H9 (cell line): ENCODE measurements at regions not wholly inside any gene's neighbourhood (a gene's known extent, or its start where the extent isn't known, plus 50 kb on each side); places are given as distances from the start of the nearest gene placed in this dataset.

ENCODE experiments used
- DNase-seq: peaks from one replicate; pipeline ENCODE4 v3.0.0-alpha.2; 2017
- H2AFZ ChIP-seq: one replicate; pipeline ENCODE4 v1.6.1; 2013; ENCODE audit warnings: mild to moderate bottlenecking, low read length, control low read depth, moderate library complexity
- H2AK5ac ChIP-seq: 2 replicates; pipeline ENCODE4 v1.6.1; 2013; ENCODE audit warnings: low read length, control low read depth, mixed read lengths; ENCODE audit not compliant: insufficient read length
- H2BK120ac ChIP-seq: one replicate; pipeline ENCODE4 v1.6.1; 2013; ENCODE audit warnings: low read depth, mild to moderate bottlenecking, low read length, control low read depth, inconsistent platforms; ENCODE audit not compliant: poor library complexity, severe bottlenecking
- H2BK12ac ChIP-seq: 2 replicates; pipeline ENCODE4 v1.6.1; 2013; ENCODE audit warnings: low read length, control low read depth, mixed read lengths, low read depth; ENCODE audit not compliant: insufficient read length
- H2BK15ac ChIP-seq: 2 replicates; pipeline ENCODE4 v1.6.1; 2013; ENCODE audit warnings: low read depth, low read length, control low read depth
- H2BK20ac ChIP-seq: one replicate; pipeline ENCODE4 v1.6.1; 2013; ENCODE audit warnings: low read depth, mild to moderate bottlenecking, low read length, control low read depth, inconsistent platforms; ENCODE audit not compliant: poor library complexity, severe bottlenecking
- H2BK5ac ChIP-seq: 2 replicates; pipeline ENCODE4 v1.6.1; 2013; ENCODE audit warnings: low read length, control low read depth, mixed read lengths; ENCODE audit not compliant: insufficient read length
- H3K14ac ChIP-seq: 2 replicates; pipeline ENCODE4 v1.6.1; 2013; ENCODE audit warnings: low read length, control low read depth; ENCODE audit not compliant: insufficient read depth
- H3K18ac ChIP-seq: 2 replicates; pipeline ENCODE4 v1.6.1; 2013; ENCODE audit warnings: low read depth, mild to moderate bottlenecking, mixed read lengths, low read length, control low read depth; ENCODE audit not compliant: insufficient read length
- H3K23ac ChIP-seq: 2 replicates; pipeline ENCODE4 v1.6.1; 2013; ENCODE audit warnings: low read length, control low read depth, mixed read lengths, low read depth; ENCODE audit not compliant: insufficient read length
- H3K23me2 ChIP-seq: 2 replicates; pipeline ENCODE4 v1.6.1; 2013; ENCODE audit warnings: low read depth, mild to moderate bottlenecking, mixed read lengths, low read length, control low read depth; ENCODE audit not compliant: insufficient read length, poor library complexity, severe bottlenecking
- H3K27ac ChIP-seq: 2 replicates; pipeline ENCODE4 v1.5.1; 2013; ENCODE audit warnings: low read length, control low read depth, mixed read lengths, low read depth; ENCODE audit not compliant: insufficient read length
- H3K27me3 ChIP-seq: 2 replicates; pipeline ENCODE4 v1.6.1; 2013; ENCODE audit warnings: low read length, control low read depth, inconsistent platforms; ENCODE audit not compliant: insufficient read depth
- H3K4ac ChIP-seq: 2 replicates; pipeline ENCODE4 v1.6.1; 2013; ENCODE audit warnings: low read depth, mild to moderate bottlenecking, control low read depth, inconsistent platforms, low read length, moderate library complexity
- H3K4me1 ChIP-seq: 2 replicates; pipeline ENCODE4 v1.6.1; 2013; ENCODE audit warnings: low read length, control low read depth, inconsistent platforms; ENCODE audit not compliant: insufficient read depth
- H3K4me2 ChIP-seq: 2 replicates; pipeline ENCODE4 v1.6.1; 2013; ENCODE audit warnings: low read length, control low read depth, mixed read lengths; ENCODE audit not compliant: insufficient read length, insufficient read depth
- H3K56ac ChIP-seq: 2 replicates; pipeline ENCODE4 v1.6.1; 2013; ENCODE audit warnings: low read depth, mild to moderate bottlenecking, mixed read lengths, low read length, control low read depth; ENCODE audit not compliant: insufficient read length
- H3K79me1 ChIP-seq: 2 replicates; pipeline ENCODE4 v1.6.1; 2013; ENCODE audit warnings: low read depth, mild to moderate bottlenecking, moderate library complexity, low read length, control low read depth, inconsistent platforms; ENCODE audit not compliant: insufficient read depth, poor library complexity, severe bottlenecking
- H3K79me2 ChIP-seq: 2 replicates; pipeline ENCODE4 v1.6.1; 2013; ENCODE audit warnings: low read length, control low read depth, inconsistent platforms; ENCODE audit not compliant: insufficient read depth
- H3K9ac ChIP-seq: 2 replicates; pipeline ENCODE4 v1.6.1; 2013; ENCODE audit warnings: low read length, control low read depth, mixed read lengths; ENCODE audit not compliant: insufficient read length; ENCODE audit errors: extremely low read depth
- H3K9me3 ChIP-seq: one replicate; pipeline ENCODE4 v1.6.1; 2013; ENCODE audit warnings: low read depth, low read length, inconsistent platforms; ENCODE audit not compliant: control insufficient read depth
- H3T11ph ChIP-seq: one replicate; pipeline ENCODE4 v1.6.1; 2013; ENCODE audit warnings: mild to moderate bottlenecking, low read length, control low read depth, inconsistent platforms
- H4K20me1 ChIP-seq: one replicate; pipeline ENCODE4 v1.6.1; 2013; ENCODE audit not compliant: control insufficient read depth, insufficient read length, insufficient read depth
- H4K5ac ChIP-seq: 2 replicates; pipeline ENCODE4 v1.6.1; 2013; ENCODE audit warnings: low read depth, mild to moderate bottlenecking, mixed read lengths, low read length, control low read depth; ENCODE audit not compliant: insufficient read length
- H4K8ac ChIP-seq: replicated peaks from 2 replicates; pipeline ENCODE4 v1.6.1; 2013; ENCODE audit warnings: low read length, control low read depth, mixed read lengths, low read depth; ENCODE audit not compliant: insufficient read length
- H4K91ac ChIP-seq: 2 replicates; pipeline ENCODE4 v1.6.1; 2013; ENCODE audit warnings: low read depth, mild to moderate bottlenecking, moderate library complexity, mixed read lengths, low read length, control low read depth; ENCODE audit not compliant: insufficient read length
- H3K27ac Mint-ChIP-seq, 3 experiments: 2 replicates in 2 of 3; 3 replicates in 1 of 3; pipeline ENCODE4 v1.8.0; 2020 to 2021; ENCODE audit warnings: mixed read lengths in 3 of 3, mild to moderate bottlenecking in 1 of 3, moderate library complexity in 1 of 3
- H3K27me3 Mint-ChIP-seq: 2 replicates; pipeline ENCODE4 v1.8.0; 2021; ENCODE audit warnings: low read depth, mild to moderate bottlenecking, moderate library complexity, mixed read lengths
- H3K36me3 Mint-ChIP-seq, 3 experiments: 2 replicates in 2 of 3; 3 replicates in 1 of 3; pipeline ENCODE4 v1.8.0; 2020 to 2021; ENCODE audit warnings: low read depth in 3 of 3, mixed read lengths in 3 of 3; ENCODE audit not compliant: insufficient read depth in 1 of 3
- H3K4me1 Mint-ChIP-seq, 2 experiments: 2 replicates each; pipeline ENCODE4 v1.8.0; 2020; ENCODE audit warnings: mixed read lengths in 2 of 2
- H3K4me3 Mint-ChIP-seq, 2 experiments: 2 replicates in 1 of 2; 3 replicates in 1 of 2; pipeline ENCODE4 v1.8.0; 2020 to 2021; ENCODE audit warnings: mild to moderate bottlenecking in 2 of 2, mixed read lengths in 2 of 2, moderate library complexity in 1 of 2
- H3K9me3 Mint-ChIP-seq, 2 experiments: 2 replicates in 1 of 2; 3 replicates in 1 of 2; pipeline ENCODE4 v1.8.0; 2020; ENCODE audit warnings: mild to moderate bottlenecking in 2 of 2, mixed read lengths in 2 of 2, moderate library complexity in 1 of 2
- CTCF ChIP-seq: fragments of 200-600 bp; sonication (generic); conservative IDR thresholded peaks from 3 replicates; pipeline ENCODE4 v1.8.0; 2021; ENCODE audit warnings: antibody characterized with exemption, mild to moderate bottlenecking

GRCh38 chr21:29245863-29246262 is 52.9 kb upstream of the BACH1 start:
- no peak for TF ChIP-seq CTCF
- DNase-seq: no peak
- no peaks in the 10 kb centered on the region for H3K23me2 ChIP-seq
- no peak overlapping the region for H2BK120ac ChIP-seq
- H3K4me1 Mint-ChIP-seq: no peaks in the 10 kb centered on the region
- no peaks in the 10 kb centered on the region for H3K9me3 ChIP-seq
- H2AFZ ChIP-seq: no peak overlapping the region
- no peaks in the 10 kb centered on the region for H3K4me1 ChIP-seq
- H3K9ac ChIP-seq: no peak overlapping the region
- no peak overlapping the region for H3K4me3 Mint-ChIP-seq
- H4K8ac ChIP-seq: no peak overlapping the region
- H3K27me3 Mint-ChIP-seq: no peaks in the 10 kb centered on the region
- H3K56ac ChIP-seq: no peak overlapping the region
- H3K27me3 ChIP-seq: no peaks in the 10 kb centered on the region
- no peak overlapping the region for H2BK5ac ChIP-seq
- H2BK15ac ChIP-seq: no peak overlapping the region
- H2BK20ac ChIP-seq: no peak overlapping the region
- H4K20me1 ChIP-seq: no peaks in the 10 kb centered on the region
- no peaks in the 10 kb centered on the region for H3K79me2 ChIP-seq
- H3K36me3 Mint-ChIP-seq: no peaks in the 10 kb centered on the region
- H2BK12ac ChIP-seq: no peak overlapping the region
- H3K9me3 Mint-ChIP-seq: peaks cover 0 to 2% of the 10 kb centered on the region in 2 experiments; a peak in 3 of 5 replicates
- no peak overlapping the region for H3K27ac Mint-ChIP-seq
- no peak overlapping the region for H2AK5ac ChIP-seq
- H4K91ac ChIP-seq: no peak overlapping the region
- no peaks in the 10 kb centered on the region for H3K79me1 ChIP-seq
- H3K18ac ChIP-seq: no peak overlapping the region
- H3T11ph ChIP-seq: no peak overlapping the region
- no peak overlapping the region for H3K27ac ChIP-seq
- H3K23ac ChIP-seq: no peak overlapping the region
- H3K4ac ChIP-seq: no peak overlapping the region
- H4K5ac ChIP-seq: no peak overlapping the region
- no peak overlapping the region for H3K4me2 ChIP-seq
- H3K14ac ChIP-seq: no peak overlapping the region
